ENCODE measurements at regions not wholly inside any gene's neighbourhood (a gene's known extent, or its start where the extent isn't known, plus 50 kb on each side); places are given as distances from the start of the nearest gene placed in this dataset.

- no peak for TF ChIP-seq CTCF (IDR thresholded peaks at IDR 0.05)
- no peak for TF ChIP-seq POLR2A (IDR thresholded peaks at IDR 0.05)
These were observed 555.2 kb upstream of the PRKX start for GRCh38 chrX:4268676-4269075.
